Suprapubic skin (tissue), 4 donors: ENCODE measurements at regions not wholly inside any gene's neighbourhood (a gene's known extent, or its start where the extent isn't known, plus 50 kb on each side); places are given as distances from the start of the nearest gene placed in this dataset.
A peak's percentile ranks its signal among the peaks of the same experiment; 100 is the strongest.

Experiments used
- DNase-seq, 2 donors: peaks; one replicate each; pipeline ENCODE4 v3.0.0-alpha.2; 2019; ENCODE audit warnings: low spot score in 2 of 2
- H3K27ac ChIP-seq: fragments of 200-600 bp; sonication (generic); one replicate; pipeline ENCODE4 v1.5.1; 2019
- H3K27me3 ChIP-seq: fragments of 200-600 bp; sonication (generic); one replicate; pipeline ENCODE4 v1.5.1; 2019
- H3K36me3 ChIP-seq: fragments of 200-600 bp; sonication (generic); one replicate; pipeline ENCODE4 v1.5.1; 2019
- H3K4me1 ChIP-seq: fragments of 200-600 bp; sonication (generic); one replicate; pipeline ENCODE4 v1.5.1; 2019
- H3K4me3 ChIP-seq: fragments of 200-600 bp; sonication (generic); one replicate; pipeline ENCODE4 v1.5.1; 2019; ENCODE audit warnings: mild to moderate bottlenecking
- H3K9me3 ChIP-seq: fragments of 200-600 bp; sonication (generic); one replicate; pipeline ENCODE4 v1.5.1; 2019
- EP300 ChIP-seq: sonication (generic); formaldehyde crosslinking; IDR thresholded peaks from one replicate; pipeline ENCODE4 v1.6.1; 2017; ENCODE audit warnings: antibody characterized with exemption
- POLR2A ChIP-seq, 2 donors: fragments of 450-650 bp; IDR thresholded peaks; one replicate each; pipeline ENCODE4 v1.6.1; 2017; ENCODE audit warnings: antibody characterized with exemption in 2 of 2, mild to moderate bottlenecking in 2 of 2, moderate library complexity in 2 of 2
- POLR2AphosphoS5 ChIP-seq, 3 donors: sonication (generic); formaldehyde crosslinking; IDR thresholded peaks; one replicate each; pipeline ENCODE4 v1.6.1; 2017; ENCODE audit warnings: antibody characterized with exemption in 3 of 3
- WGBS: methylation state at CpG from one replicate; pipeline ENCODE4 v1.1.5; 2018; 5-methylcytosine and 5-hydroxymethylcytosine counted together
- TF ChIP-seq, protein P1 (sequence below), 2 donors: fragments of 200-600 bp in 1 of 2; fragments of 450-650 bp in 1 of 2; sonication (generic) in 1 of 2; IDR thresholded peaks; one replicate each; pipeline ENCODE4 v1.5.1; 2016 to 2019; ENCODE audit warnings: antibody characterized with exemption in 2 of 2, mild to moderate bottlenecking in 1 of 2, moderate library complexity in 1 of 2

DNA sequence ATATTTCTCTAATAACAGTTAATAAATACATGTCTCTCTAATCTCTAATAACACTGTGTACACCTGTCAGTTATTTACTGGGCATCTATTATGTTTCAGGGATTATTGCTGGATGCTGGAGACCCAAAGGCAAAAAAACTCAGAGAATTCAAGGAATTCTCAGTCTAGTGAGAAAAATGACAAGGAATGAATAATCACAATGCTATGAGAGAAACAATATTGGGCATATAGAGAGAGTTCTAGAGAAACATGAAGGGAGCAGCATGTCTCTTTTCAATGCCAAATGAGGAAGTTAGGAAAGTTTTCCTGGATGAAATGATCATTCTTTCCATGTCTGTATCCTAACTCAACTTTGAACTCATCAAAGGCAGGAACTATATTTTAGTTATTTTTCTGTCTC lies 82.8 kb downstream of the TNFSF18 start:
- no peak overlapping the region for H3K27ac ChIP-seq
- H3K9me3 ChIP-seq: no peaks in the 10 kb centered on the region
- no peaks in the 10 kb centered on the region for H3K27me3 ChIP-seq
- no peak for TF ChIP-seq POLR2AphosphoS5 (IDR thresholded peaks at IDR 0.05)
- TF ChIP-seq, protein P1, sequence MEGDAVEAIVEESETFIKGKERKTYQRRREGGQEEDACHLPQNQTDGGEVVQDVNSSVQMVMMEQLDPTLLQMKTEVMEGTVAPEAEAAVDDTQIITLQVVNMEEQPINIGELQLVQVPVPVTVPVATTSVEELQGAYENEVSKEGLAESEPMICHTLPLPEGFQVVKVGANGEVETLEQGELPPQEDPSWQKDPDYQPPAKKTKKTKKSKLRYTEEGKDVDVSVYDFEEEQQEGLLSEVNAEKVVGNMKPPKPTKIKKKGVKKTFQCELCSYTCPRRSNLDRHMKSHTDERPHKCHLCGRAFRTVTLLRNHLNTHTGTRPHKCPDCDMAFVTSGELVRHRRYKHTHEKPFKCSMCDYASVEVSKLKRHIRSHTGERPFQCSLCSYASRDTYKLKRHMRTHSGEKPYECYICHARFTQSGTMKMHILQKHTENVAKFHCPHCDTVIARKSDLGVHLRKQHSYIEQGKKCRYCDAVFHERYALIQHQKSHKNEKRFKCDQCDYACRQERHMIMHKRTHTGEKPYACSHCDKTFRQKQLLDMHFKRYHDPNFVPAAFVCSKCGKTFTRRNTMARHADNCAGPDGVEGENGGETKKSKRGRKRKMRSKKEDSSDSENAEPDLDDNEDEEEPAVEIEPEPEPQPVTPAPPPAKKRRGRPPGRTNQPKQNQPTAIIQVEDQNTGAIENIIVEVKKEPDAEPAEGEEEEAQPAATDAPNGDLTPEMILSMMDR (IDR thresholded peaks at IDR 0.05): no peak
- no peak for TF ChIP-seq EP300
- peaks cover 18% of the 10 kb centered on the region for H3K4me1 ChIP-seq
- no peak overlapping the region for H3K4me3 ChIP-seq
- no peak for DNase-seq
- H3K36me3 ChIP-seq: no peaks in the 10 kb centered on the region

DNA sequence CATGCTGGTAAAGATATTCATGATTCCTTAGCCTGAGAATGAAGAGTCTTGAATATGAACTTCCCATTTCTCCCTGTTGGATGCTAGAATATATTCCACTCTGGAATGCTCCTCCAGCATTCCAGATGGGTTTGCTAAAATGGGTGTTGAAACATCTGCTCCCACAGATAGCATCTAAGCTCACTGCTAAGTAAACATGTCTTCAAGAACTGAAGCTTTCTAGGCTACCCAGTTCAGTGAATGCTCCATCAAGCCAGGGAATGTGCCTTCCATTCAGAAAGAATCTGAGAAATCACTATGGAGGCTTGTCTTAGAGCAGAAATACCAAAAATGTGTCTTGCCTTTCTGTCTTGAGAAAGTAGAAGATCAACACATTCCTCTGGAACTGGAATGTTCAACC lies 81.1 kb downstream of the TNFSF18 start:
- Histone ChIP-seq H3K27ac (no peak overlapping the region), H3K4me1 (peaks cover 21% of the 10 kb centered on the region), H3K27me3 (no peaks in the 10 kb centered on the region), H3K4me3 (no peak overlapping the region), H3K9me3 (no peaks in the 10 kb centered on the region), H3K36me3 (no peaks in the 10 kb centered on the region)
- TF ChIP-seq, protein P1 (IDR thresholded peaks at IDR 0.05): no peak
- no peak for TF ChIP-seq POLR2A (IDR thresholded peaks at IDR 0.05)
- no peak for TF ChIP-seq POLR2AphosphoS5 (IDR thresholded peaks at IDR 0.05)
- no peak for TF ChIP-seq EP300
- no peak for DNase-seq

DNA sequence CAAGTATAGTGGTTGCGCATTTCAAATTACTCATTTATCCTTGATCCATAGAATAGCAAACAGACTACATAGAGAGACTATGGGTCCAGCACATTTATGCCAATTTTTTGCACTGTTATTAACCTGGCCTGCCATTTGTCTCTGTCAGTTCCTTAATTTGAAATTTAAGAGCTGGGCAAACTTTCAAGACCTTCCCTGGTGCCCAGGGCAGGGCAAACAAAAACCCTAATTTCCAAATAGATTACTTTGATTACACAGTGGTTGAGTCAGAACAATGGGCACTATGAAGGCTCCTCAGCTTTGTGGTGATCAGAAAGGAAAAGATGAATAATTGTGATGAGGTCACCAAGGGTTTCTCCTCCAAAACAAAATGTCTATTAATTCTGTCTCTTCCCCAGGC lies 80.6 kb downstream of the TNFSF18 start:
- H3K27me3 ChIP-seq: no peaks in the 10 kb centered on the region
- no peak overlapping the region for H3K4me3 ChIP-seq
- H3K4me1 ChIP-seq: peaks cover 21% of the 10 kb centered on the region
- no peak overlapping the region for H3K27ac ChIP-seq
- TF ChIP-seq POLR2A (IDR thresholded peaks at IDR 0.05) (no peak), EP300 (no peak), POLR2AphosphoS5 (IDR thresholded peaks at IDR 0.05) (no peak)
- TF ChIP-seq, protein P1 (IDR thresholded peaks at IDR 0.05): no peak
- no peaks in the 10 kb centered on the region for H3K36me3 ChIP-seq
- H3K9me3 ChIP-seq: no peaks in the 10 kb centered on the region
- no peak for DNase-seq
- WGBS: 100% methylated on average over 1 of the region's 1 CpG

DNA sequence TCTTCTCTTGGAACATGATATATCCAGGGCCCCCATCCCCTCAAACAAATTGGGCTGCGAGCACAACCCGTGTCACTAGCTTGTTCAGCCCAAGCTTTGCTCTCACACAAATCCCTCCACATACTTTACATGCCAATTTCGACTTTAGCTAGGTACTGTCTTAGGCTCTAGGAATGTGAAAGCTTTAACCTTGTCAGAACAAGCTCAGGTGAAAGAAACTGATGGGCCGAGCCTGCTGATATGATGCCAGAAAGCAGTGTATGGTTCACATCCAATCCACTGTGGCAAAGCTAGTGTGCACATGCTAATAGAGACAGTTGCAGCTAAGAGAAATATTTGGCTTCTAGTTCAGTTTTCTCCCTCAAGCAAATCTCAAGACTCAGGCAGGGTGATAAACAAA lies 79.5 kb downstream of the TNFSF18 start:
- H3K36me3 ChIP-seq: no peaks in the 10 kb centered on the region
- no peaks in the 10 kb centered on the region for H3K9me3 ChIP-seq
- TF ChIP-seq EP300 (no peak), POLR2A (IDR thresholded peaks at IDR 0.05) (no peak), POLR2AphosphoS5 (IDR thresholded peaks at IDR 0.05) (no peak)
- TF ChIP-seq, protein P1 (IDR thresholded peaks at IDR 0.05): no peak
- WGBS: 34% methylated on average over 4 of the region's 4 CpGs
- H3K4me3 ChIP-seq: no peak overlapping the region
- H3K4me1 ChIP-seq: peaks cover 24% of the 10 kb centered on the region
- H3K27me3 ChIP-seq: no peaks in the 10 kb centered on the region
- DNase-seq: no peak
- H3K27ac ChIP-seq: no peak overlapping the region

DNA sequence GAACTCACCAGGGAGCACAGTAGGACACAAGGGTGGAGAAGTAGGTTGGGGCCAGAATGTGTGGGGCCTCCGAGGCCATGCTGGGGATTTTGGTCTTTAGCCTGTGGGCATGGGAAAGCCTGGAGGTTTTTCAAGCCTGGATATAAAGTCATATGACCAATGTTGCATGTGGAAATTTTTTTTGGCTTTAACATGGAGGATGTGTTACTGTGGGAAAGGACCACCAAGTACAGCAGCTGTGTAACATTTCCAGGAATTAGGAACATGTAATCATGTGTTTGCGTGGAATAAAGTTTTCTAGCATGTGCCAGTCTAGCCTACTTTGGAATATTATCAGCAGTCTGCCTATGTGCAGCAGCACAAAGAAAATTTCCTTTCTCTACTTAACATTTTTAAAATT lies 78.5 kb downstream of the TNFSF18 start:
- H3K9me3 ChIP-seq: no peaks in the 10 kb centered on the region
- H3K36me3 ChIP-seq: no peaks in the 10 kb centered on the region
- H3K4me1 ChIP-seq: peaks cover 32% of the 10 kb centered on the region
- no peaks in the 10 kb centered on the region for H3K27me3 ChIP-seq
- WGBS: 47% methylated on average over 2 of the region's 2 CpGs
- H3K4me3 ChIP-seq: no peak overlapping the region
- TF ChIP-seq EP300: no peak
- TF ChIP-seq, protein P1 (IDR thresholded peaks at IDR 0.05): no peak
- no peak for TF ChIP-seq POLR2AphosphoS5 (IDR thresholded peaks at IDR 0.05)
- TF ChIP-seq POLR2A (IDR thresholded peaks at IDR 0.05): no peak
- peak overlapping the region; percentile 9 for H3K27ac ChIP-seq
- DNase-seq: no peak
